ENCODE measurements at regions not wholly inside any gene's neighbourhood (a gene's known extent, or its start where the extent isn't known, plus 50 kb on each side); places are given as distances from the start of the nearest gene placed in this dataset.

DNA sequence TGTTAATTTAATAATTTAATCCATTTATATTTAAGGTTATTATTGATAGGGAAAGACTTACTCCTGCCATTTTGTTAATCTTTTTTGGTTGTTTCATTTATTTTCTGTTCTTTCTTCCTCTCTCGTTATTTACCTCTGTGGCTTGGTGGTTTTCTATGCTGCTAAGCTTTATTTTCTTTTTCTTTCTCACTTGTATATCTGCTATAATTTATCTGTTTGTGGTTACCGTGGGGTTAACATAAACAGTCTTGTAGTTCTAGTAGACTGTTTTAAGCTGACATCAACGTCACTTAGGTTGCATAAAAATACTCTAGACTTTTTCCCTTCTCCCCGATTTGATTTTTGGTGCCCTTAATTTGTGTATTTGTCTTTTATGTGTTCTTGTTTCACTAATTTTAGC lies 381.3 kb upstream of the SPTLC3 start:
- TF ChIP-seq, protein P1, sequence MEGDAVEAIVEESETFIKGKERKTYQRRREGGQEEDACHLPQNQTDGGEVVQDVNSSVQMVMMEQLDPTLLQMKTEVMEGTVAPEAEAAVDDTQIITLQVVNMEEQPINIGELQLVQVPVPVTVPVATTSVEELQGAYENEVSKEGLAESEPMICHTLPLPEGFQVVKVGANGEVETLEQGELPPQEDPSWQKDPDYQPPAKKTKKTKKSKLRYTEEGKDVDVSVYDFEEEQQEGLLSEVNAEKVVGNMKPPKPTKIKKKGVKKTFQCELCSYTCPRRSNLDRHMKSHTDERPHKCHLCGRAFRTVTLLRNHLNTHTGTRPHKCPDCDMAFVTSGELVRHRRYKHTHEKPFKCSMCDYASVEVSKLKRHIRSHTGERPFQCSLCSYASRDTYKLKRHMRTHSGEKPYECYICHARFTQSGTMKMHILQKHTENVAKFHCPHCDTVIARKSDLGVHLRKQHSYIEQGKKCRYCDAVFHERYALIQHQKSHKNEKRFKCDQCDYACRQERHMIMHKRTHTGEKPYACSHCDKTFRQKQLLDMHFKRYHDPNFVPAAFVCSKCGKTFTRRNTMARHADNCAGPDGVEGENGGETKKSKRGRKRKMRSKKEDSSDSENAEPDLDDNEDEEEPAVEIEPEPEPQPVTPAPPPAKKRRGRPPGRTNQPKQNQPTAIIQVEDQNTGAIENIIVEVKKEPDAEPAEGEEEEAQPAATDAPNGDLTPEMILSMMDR (IDR thresholded peaks at IDR 0.05) = no peak
- TF ChIP-seq POLR2AphosphoS5 (IDR thresholded peaks at IDR 0.05; ENCODE audit: insufficient read depth in 1 of 2, low read depth in 1 of 2) = no peak

All from vagina (tissue), 2 donors.